ENCODE measurements at regions not wholly inside any gene's neighbourhood (a gene's known extent, or its start where the extent isn't known, plus 50 kb on each side); places are given as distances from the start of the nearest gene placed in this dataset.

- TF ChIP-seq, protein P1, sequence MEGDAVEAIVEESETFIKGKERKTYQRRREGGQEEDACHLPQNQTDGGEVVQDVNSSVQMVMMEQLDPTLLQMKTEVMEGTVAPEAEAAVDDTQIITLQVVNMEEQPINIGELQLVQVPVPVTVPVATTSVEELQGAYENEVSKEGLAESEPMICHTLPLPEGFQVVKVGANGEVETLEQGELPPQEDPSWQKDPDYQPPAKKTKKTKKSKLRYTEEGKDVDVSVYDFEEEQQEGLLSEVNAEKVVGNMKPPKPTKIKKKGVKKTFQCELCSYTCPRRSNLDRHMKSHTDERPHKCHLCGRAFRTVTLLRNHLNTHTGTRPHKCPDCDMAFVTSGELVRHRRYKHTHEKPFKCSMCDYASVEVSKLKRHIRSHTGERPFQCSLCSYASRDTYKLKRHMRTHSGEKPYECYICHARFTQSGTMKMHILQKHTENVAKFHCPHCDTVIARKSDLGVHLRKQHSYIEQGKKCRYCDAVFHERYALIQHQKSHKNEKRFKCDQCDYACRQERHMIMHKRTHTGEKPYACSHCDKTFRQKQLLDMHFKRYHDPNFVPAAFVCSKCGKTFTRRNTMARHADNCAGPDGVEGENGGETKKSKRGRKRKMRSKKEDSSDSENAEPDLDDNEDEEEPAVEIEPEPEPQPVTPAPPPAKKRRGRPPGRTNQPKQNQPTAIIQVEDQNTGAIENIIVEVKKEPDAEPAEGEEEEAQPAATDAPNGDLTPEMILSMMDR (IDR thresholded peaks at IDR 0.05) = no peak
- TF ChIP-seq POLR2A (IDR thresholded peaks at IDR 0.05) = no peak
- no peak for TF ChIP-seq POLR2AphosphoS5 (IDR thresholded peaks at IDR 0.05)
- no peak for TF ChIP-seq EP300 (IDR thresholded peaks at IDR 0.05; ENCODE audit: low read depth)
These were observed 277.1 kb upstream of the PROK2 start for GRCh38 chr3:72062017-72062416.

All from transverse colon (tissue), 4 donors.